Stimulated activated CD4-positive, alpha-beta T cell treated with anti-CD3 and anti-CD28 coated beads, Interleukin-15, amount 100 ng/mL, for 24 hours (primary cell): ENCODE measurements at regions not wholly inside any gene's neighbourhood (a gene's known extent, or its start where the extent isn't known, plus 50 kb on each side); places are given as distances from the start of the nearest gene placed in this dataset.

Experiments used
- DNase-seq: peaks from one replicate; pipeline ENCODE4 v3.0.0-alpha.2; 2020

- DNase-seq: no peak
Measured at GRCh38 chr9:675697-676370, 165.7 kb upstream of the DMRT1 start.

DNA sequence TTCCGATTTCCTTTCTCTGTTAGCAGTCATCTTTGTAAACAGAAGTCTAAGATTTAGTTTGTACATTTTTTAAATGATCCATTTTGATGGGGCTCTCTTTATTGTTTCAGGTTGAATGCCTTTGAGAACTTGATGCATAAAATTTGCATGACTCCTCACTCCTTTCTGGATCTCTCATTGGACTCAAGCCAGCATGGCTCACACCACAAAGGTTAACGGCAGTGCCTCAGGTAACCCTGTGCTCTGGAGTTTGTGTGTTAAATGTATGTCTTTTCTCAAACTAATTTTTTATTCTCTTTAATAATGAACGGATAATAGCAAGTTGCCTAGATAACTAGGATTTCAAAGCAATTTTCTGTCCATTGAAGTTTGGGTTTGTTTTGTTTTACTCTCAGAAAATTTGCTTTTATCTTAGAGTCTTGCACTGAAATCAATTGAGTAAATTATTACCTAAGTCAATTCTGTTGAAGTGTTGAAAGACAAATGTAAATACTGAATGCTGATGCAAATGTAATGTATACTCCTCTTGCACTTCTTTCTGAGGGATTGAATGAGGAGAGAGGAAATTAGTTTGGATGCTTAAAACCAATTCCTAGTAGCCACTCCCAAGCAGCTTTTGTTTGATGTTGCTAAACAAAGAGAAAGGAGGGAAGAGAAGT lies 164.6 kb upstream of the DMRT1 start:
- DNase-seq: no peak

DNA sequence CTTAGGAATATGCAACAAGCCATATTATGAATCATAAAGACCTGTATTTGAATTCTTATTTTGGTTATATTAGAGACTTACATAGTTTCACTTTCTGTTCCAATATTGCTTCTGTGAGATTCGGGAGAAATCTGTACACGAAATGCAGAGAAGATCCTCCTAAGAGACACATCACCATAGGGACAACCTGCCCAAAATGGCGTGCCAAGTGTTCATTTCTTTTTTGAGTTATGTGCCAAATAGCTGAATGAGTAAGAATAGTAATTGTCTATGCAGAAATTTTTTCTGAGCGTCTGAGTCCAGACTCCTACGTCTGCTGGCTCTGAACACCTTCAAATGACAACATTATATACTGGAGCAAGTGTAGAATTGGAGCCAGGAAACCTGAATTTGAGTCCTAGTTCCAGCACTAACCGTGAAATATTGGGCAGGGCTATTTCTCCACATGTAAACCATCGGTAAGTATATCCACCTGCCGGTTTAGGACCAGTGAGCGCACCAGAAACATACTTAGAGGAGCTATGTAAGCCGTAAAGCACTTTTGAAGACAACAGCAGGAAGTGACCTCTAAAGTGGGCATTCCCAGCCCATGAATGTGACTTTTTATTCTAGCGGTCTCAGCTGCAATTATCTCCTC lies 163.9 kb upstream of the DMRT1 start:
- DNase-seq: no peak

DNA sequence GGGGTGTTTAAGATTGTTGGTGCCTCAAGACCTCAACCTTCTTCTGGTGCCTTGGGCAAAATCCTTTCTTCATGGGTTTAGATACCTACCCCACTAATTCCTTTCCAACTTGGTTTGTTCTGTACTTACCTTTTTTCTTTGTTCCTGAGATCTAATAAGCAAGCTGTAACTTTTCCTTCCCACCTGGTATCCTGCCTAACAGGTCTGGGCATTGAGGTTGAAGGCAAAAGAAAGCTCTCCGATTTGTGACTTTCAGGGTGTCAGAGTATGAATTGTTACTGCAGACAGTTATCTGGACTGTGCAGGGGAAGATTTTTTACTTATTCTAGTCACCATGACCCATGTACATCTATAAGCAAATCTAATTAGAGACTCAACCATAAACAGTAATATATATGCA lies 162.6 kb upstream of the DMRT1 start:
- no peak for DNase-seq

- DNase-seq: no peak
Measured at GRCh38 chr9:679462-679861, 162.0 kb upstream of the DMRT1 start.

GRCh38 chr9:680106-680505 lies 161.4 kb upstream of the DMRT1 start:
- DNase-seq: no peak

GRCh38 chr9:682633-683508 lies 158.6 kb upstream of the DMRT1 start:
- no peak for DNase-seq

GRCh38 chr9:683509-684021 lies 157.9 kb upstream of the DMRT1 start:
- no peak for DNase-seq

DNA sequence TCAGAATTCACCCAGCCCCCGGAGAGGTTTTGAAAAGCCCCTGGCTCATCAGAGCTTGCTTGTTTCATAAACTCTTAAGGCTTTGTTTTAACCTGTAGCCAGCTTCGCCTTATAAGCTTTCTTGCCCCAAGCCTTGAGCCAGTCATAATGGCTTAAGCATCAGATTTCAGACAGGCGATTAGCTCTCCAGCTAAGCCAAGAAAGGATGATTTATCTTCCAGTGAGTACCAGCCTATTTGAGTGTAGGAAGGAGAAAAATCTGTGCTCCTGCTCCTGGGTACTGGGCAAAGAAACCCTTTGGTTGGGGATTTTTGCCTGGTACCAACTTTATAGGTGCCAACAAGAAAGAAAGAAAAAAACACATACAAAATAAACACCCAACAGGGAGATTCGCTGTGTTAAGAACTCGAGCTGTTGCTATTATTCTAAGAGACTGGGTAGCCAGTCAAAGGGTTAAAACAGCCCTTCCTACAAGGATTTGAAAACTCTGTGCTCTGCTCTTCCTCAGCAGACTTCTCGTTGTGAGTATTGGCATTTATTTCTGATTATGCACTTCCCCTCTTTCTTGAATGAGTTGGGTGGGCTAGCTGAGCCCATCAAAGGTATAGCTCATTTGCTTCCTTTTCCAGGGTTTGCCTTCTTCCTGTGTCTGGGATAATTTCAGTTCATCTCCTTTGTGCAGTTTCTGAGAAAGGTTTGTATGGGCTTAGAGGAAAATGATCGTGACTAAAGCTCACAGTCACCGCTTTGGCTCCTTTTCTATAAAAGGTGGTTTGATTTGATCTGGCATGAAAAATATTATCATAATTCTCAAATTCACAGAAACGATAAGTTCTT lies 157.2 kb upstream of the DMRT1 start:
- DNase-seq: no peak

DNA sequence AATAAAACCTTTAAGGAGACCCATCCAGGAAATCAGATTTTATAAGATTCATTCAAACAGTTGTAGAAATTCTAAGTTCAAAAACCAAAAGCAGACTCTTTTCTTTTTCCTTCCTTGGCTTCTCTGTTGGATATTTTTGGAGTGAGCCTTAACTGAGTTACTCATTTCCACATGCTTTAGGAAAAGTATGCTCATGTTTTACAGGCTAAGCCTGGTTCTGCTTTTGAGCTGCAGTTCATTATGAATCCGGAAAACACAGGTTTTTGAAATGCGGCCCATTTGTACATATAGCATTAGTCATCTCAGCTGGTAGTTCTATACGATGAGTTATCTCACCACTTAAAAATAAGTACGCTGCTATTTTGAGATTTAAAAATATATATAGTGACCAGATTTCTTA lies 156.6 kb upstream of the DMRT1 start:
- no peak for DNase-seq

DNA sequence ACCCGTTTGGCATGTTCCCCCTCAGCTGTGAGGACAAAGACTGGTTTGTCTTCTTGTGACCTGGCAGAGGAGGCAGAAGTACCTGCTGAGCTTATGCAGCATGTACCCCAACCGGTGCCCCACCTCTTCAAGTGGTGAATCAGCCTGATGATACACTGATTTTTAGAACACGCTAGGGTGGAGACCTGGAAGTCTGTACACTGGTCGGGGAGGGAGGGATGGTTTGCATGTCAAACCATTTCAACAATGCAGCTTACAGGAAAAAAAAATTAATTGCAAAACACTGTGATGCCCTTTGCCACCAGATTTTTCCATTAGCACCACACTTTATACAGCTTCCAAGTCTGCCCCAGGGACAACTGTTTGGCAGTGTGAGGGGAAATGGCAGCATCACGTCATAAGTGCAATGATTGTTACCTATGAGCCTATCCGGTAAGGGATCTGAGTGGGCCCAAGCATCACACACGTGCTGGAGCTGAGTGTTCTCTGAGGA lies 155.1 kb upstream of the DMRT1 start:
- DNase-seq: no peak

GRCh38 chr9:687034-687785 lies 154.3 kb upstream of the DMRT1 start:
- no peak for DNase-seq

- DNase-seq: no peak
Measured at GRCh38 chr9:687994-688393, 153.5 kb upstream of the DMRT1 start.

DNA sequence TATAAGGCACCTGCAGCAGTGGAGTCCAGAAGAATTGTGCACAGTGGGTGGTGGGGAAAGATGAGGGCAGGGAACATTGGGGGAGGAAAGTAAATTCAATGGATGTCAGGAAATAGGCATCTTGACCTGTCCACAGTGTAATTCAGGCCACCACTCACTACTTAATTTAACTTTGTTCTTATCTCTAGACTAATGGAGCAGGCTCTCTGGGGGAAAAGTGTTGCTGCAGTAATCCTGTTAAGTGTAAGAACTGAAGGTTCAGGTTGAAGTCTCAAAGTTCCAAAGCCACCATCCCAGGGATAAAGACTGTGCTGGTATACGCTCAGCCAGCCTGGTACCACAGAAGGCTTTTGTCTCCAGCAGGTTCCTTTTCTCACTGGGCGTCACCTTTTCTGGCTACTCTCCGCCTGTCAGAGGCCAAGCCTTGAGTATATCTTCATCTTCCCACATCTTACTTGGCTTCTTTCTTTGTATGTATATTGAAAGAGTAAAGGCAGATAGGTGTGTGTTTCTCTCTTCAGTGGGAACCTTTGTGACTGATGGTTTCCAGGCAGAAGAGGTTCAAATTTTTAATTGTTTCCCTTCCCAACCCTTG lies 150.9 kb upstream of the DMRT1 start:
- no peak for DNase-seq

GRCh38 chr9:691825-692400 lies 149.6 kb upstream of the DMRT1 start:
- DNase-seq: no peak

- DNase-seq: no peak
Measured at GRCh38 chr9:692636-693129, 148.8 kb upstream of the DMRT1 start.

DNA sequence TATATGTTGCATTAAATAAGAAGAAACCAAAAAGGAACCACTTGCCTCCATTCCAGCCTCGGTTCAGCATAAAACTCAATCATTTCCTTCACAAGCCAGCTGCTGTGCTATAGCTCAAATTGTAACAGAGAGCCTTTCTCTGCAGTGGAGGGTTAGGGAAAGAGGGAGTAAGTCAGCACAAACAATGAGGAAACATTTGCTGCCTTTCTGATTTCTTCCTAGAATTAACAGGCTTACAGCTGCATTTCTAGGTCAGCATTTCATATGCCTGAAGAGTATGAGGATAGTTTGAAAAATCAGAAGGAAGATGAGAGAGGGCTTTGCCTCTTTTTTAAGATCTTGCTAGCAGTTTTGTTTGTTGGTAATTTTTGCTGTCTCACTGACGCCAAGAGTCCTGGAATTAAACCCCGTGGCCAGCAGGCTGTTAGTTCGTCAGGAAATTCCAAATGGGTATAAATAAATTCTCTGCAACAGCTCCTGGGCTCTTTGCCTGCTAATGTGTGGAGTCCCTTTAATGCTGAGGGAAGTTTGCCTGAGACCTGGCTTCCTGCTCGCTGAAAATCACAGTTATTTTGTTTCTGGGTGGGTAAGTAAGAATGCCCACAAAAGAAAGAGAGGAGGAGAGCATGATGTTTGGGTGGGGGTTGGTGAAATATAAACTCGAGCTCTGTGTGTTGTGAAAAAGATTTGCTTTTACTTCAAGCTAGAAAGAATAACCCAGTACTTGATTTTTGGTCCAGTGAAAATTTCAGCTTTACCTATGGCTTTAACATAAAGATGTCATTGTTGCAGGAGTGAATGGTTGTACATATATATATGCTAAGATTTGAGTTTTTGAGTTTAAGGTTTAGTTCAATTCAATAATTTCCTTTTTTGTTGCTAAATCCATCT lies 148.1 kb upstream of the DMRT1 start:
- DNase-seq: no peak

GRCh38 chr9:694092-694402 lies 147.4 kb upstream of the DMRT1 start:
- no peak for DNase-seq

GRCh38 chr9:694403-695154 lies 146.9 kb upstream of the DMRT1 start:
- DNase-seq: no peak
